Aorta (tissue), 5 donors: ENCODE measurements at regions not wholly inside any gene's neighbourhood (a gene's known extent, or its start where the extent isn't known, plus 50 kb on each side); places are given as distances from the start of the nearest gene placed in this dataset.
"Not testable (repeated sequence)": the region's sequence is repeated elsewhere in the genome, so short reads cannot be mapped to it uniquely, and the experiment has no call there.

ENCODE experiments used
- ATAC-seq: fragments of 200-7000 bp; cut with Tn5 transposase; one replicate; pipeline ENCODE4 v1.9.1; 2022; ENCODE audit warnings: moderate library complexity; ENCODE audit not compliant: low FRiP score
- DNase-seq, 2 donors: peaks; one replicate each; pipeline ENCODE4 v3.0.0-alpha.2; 2020
- H3K27ac ChIP-seq, 2 donors: one replicate each; pipeline ENCODE4 v1.5.1; 2013; ENCODE audit warnings: low read length in 2 of 2, mild to moderate bottlenecking in 2 of 2, moderate library complexity in 2 of 2, control low read depth in 1 of 2, inconsistent platforms in 1 of 2, low read depth in 1 of 2
- H3K27me3 ChIP-seq, 2 donors: one replicate each; pipeline ENCODE4 v1.6.1; 2013; ENCODE audit warnings: control low read depth in 1 of 2, low read length in 1 of 2, mild to moderate bottlenecking in 1 of 2, moderate library complexity in 1 of 2; ENCODE audit not compliant: insufficient read depth in 2 of 2, control insufficient read depth in 1 of 2
- H3K36me3 ChIP-seq, 2 donors: one replicate each; pipeline ENCODE4 v1.6.1; 2013; ENCODE audit warnings: control low read depth in 1 of 2, low read length in 1 of 2, mild to moderate bottlenecking in 1 of 2; ENCODE audit not compliant: insufficient read depth in 2 of 2, control insufficient read depth in 1 of 2
- H3K4me1 ChIP-seq, 2 donors: one replicate each; pipeline ENCODE4 v1.6.1; 2013; ENCODE audit warnings: low read length in 2 of 2, control low read depth in 1 of 2, mild to moderate bottlenecking in 1 of 2, moderate library complexity in 1 of 2; ENCODE audit not compliant: insufficient read depth in 2 of 2, control insufficient read depth in 1 of 2
- H3K4me3 ChIP-seq, 2 donors: one replicate each; pipeline ENCODE4 v1.5.1; 2013; ENCODE audit warnings: low read length in 2 of 2, control low read depth in 1 of 2, mild to moderate bottlenecking in 1 of 2
- H3K9me3 ChIP-seq: one replicate; pipeline ENCODE4 v1.6.1; 2013; ENCODE audit warnings: mild to moderate bottlenecking, low read length; ENCODE audit not compliant: control insufficient read depth
- WGBS, 2 donors: extraction: QIAGEN DNeasy Blood & Tissue Kit; methylation state at CpG; one replicate each; pipeline ENCODE4 v1.1.7; 2013; 5-methylcytosine and 5-hydroxymethylcytosine counted together
- intact Hi-C, 2 donors: fragments of 100-400 bp; cut with DNase I; formaldehyde crosslinking; loops; one replicate each; pipeline versions ENCODE4 v1.14.2 to v1.15.0; 2022
- donor health status: healthy with polysubstance abuse.
- donor health status: Bipolar disorder and iron deficiency.
- donor health status: DM: no; HTN: no; CAD: no.
- donor health status: DM: no; HTN: no; CAD: no.
- donor health status: DM: yes; HTN: yes; CAD: no.

DNA sequence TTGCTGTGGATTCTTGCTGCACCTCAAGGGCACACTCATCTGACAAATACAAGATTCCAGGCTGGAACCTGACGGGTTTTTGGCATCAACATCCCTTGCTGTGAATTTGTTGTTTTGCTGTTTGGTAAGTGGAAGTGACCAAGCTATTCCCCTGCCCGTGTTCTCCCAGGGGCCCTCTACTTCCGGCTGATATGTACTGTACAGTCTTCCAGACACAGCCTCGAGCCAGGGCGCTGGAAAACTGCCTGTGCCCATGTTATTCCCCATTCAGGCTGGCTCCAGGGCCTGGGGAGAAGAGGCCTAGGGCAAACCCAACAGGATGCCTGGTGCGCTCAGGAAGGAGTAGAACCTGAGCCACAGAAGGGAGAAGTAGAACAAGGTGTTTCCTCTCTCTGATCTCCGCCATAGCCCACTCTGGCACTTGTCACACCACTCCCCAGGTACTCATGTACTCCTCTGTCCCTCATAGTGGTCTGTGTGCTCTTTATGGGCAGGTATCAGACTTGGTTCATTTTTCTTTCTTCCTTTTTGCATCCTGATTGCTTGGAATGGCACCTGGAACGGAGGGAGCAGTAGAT is 67.8 kb upstream of the LTA4H start:
- Histone ChIP-seq H3K9me3 (no peaks in the 10 kb centered on the region), H3K4me3 (no peak overlapping the region), H3K4me1 (peaks cover 0 to 4% of the 10 kb centered on the region in 2 donors), H3K36me3 (no peaks in the 10 kb centered on the region), H3K27me3 (no peaks in the 10 kb centered on the region), H3K27ac (no peak overlapping the region)
- intact Hi-C loops = no loop called here
- ATAC-seq (no peak), DNase-seq (peak; percentile 63 to 79)
- 29 to 31% methylated on average over 8 of the region's 8 CpGs for WGBS, 2 donors

- H3K36me3 ChIP-seq = no peaks in the 10 kb centered on the region
- no peak overlapping the region for H3K27ac ChIP-seq
- intact Hi-C loops = no loop called here
- H3K9me3 ChIP-seq = no peaks in the 10 kb centered on the region
- peaks cover 0 to 4% of the 10 kb centered on the region in 2 donors for H3K4me1 ChIP-seq
- DNase-seq (no peak), ATAC-seq (no peak)
- no peaks in the 10 kb centered on the region for H3K27me3 ChIP-seq
- no peak overlapping the region for H3K4me3 ChIP-seq
- WGBS, 2 donors = 91 to 95% methylated on average over 7 of the region's 7 CpGs
Measured at GRCh38 chr12:96104566-96104965, 69.2 kb upstream of the LTA4H start.

DNA sequence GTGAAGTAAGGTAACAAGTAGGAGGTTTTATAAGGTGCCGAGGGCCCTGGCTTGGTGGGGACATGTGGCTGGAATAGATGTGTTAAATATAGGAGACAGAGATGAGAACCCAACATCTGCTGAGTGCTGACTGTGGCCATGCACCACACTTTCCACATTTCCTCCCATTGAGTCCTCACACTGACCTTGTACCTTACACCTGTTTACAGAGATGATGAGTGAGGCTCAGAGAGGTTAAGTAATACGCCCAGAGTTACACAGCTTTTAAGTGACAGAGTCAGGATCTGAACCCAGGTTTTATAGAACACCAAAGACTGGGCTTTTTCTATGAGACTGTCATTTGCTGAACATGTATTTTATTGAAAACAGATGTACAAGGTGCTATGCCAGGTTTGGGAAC is 70.8 kb upstream of the LTA4H start:
- peaks cover 0 to 4% of the 10 kb centered on the region in 2 donors for H3K4me1 ChIP-seq
- intact Hi-C loops = no loop called here
- no peaks in the 10 kb centered on the region for H3K27me3 ChIP-seq
- no peak overlapping the region for H3K4me3 ChIP-seq
- H3K36me3 ChIP-seq = no peaks in the 10 kb centered on the region
- H3K9me3 ChIP-seq = no peaks in the 10 kb centered on the region
- ATAC-seq (no peak), DNase-seq (no peak)
- 92 to 95% methylated on average over 2 of the region's 2 CpGs for WGBS, 2 donors
- H3K27ac ChIP-seq = no peak overlapping the region

DNA sequence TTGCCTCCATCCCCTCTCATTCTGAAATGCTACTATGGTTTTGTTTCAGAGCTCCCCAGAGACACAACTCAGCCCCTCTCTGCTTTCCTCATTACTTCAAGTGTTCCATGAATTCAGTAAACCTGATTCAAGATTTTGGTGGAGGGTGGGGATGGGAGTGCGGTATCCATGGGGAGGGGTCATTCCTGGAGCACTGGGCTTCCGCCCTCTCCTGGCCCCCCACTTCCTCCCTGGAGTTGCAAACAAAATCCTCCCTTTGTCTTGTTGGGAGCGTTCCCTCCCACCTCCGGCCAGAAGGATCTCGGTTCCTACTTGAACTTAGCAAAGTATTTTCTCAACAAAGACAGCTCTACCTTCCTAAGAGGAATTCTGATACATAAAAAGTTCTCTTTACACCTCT is 71.8 kb upstream of the LTA4H start:
- Histone ChIP-seq H3K4me1 (peaks cover 0 to 4% of the 10 kb centered on the region in 2 donors), H3K36me3 (no peaks in the 10 kb centered on the region), H3K9me3 (no peaks in the 10 kb centered on the region), H3K4me3 (no peak overlapping the region), H3K27ac (no peak overlapping the region), H3K27me3 (no peaks in the 10 kb centered on the region)
- 93 to 96% methylated on average over 5 of the region's 5 CpGs for WGBS, 2 donors
- DNase-seq = no peak
- intact Hi-C loops = no loop called here
- no peak for ATAC-seq

DNA sequence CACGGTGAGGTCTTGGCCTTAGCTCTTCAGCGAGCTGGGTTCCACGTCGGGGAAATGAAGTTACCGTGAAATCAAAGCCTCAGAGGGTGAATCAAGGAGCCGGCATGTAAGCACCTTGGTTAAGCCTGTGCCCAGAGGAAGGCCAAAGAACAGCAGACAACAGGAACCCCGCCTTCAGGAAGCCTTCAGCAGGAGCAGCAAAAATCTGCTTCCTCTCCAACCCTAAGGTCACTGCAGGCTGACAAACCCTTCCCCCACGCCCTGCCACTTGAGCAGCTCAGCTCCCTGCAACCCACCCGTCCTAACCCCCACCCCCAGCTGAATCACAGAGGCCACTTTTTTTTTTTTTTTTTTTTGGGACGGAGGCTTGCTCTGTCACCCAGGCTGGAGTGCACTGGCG is 72.9 kb upstream of the LTA4H start:
- Histone ChIP-seq H3K4me1 (peaks cover 0 to under 1% of the 10 kb centered on the region in 2 donors), H3K27ac (no peak overlapping the region), H3K27me3 (no peaks in the 10 kb centered on the region), H3K4me3 (no peak overlapping the region), H3K36me3 (no peaks in the 10 kb centered on the region), H3K9me3 (no peaks in the 10 kb centered on the region)
- peak in 1 of 2 donors; percentile 71 for DNase-seq
- no peak for ATAC-seq
- 65 to 72% methylated on average over 11 of the region's 11 CpGs for WGBS, 2 donors
- intact Hi-C loops = no loop called here

DNA sequence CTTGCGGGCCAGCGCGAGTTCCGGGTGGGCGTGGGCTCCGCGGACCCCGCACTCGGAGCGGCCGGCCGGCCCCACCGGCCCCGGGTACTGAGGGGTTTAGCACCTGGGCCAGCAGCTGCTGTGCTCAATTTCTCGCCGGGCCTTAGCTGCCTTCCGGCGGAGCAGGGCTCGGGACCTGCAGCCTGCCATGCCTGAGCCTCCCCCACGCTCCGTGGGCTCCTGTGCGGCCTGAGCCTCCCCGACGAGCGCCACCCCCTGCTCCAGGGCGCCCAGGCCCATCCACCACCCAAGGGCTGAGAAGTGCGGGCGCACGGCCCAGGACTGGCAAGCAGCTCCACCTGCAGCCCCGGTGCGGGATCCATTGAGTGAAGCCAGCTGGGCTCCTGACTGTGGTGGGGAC is 73.6 kb upstream of the LTA4H start:
- H3K4me3 ChIP-seq, intact Hi-C loops: not testable (repeated sequence)

GRCh38 chr12:96112733-96113132 is 77.3 kb upstream of the LTA4H start:
- no peaks in the 10 kb centered on the region for H3K27me3 ChIP-seq
- no peaks in the 10 kb centered on the region for H3K36me3 ChIP-seq
- intact Hi-C loops = no loop called here
- no peaks in the 10 kb centered on the region for H3K4me1 ChIP-seq
- 38 to 45% methylated on average over 5 of the region's 5 CpGs for WGBS, 2 donors
- DNase-seq (no peak), ATAC-seq (no peak)
- no peak overlapping the region for H3K4me3 ChIP-seq
- no peak overlapping the region for H3K27ac ChIP-seq
- H3K9me3 ChIP-seq = no peaks in the 10 kb centered on the region

More for the DNA sequence above, 73.6 kb upstream of the LTA4H start:
- not testable (repeated sequence) for H3K9me3 ChIP-seq, H3K27me3 ChIP-seq, H3K4me1 ChIP-seq, ATAC-seq, H3K27ac ChIP-seq, H3K36me3 ChIP-seq, DNase-seq
- WGBS, 2 donors = 96 to 97% methylated on average over 30 to 31 of the region's 31 CpGs

GRCh38 chr12:96117460-96117859 is 76.7 kb upstream of the ELK3 start:
- WGBS, 2 donors = 44 to 52% methylated on average over 3 of the region's 3 CpGs
- ATAC-seq = no peak
- Histone ChIP-seq H3K27ac (no peak overlapping the region), H3K4me3 (no peak overlapping the region), H3K36me3 (no peaks in the 10 kb centered on the region), H3K27me3 (no peaks in the 10 kb centered on the region), H3K4me1 (no peaks in the 10 kb centered on the region), H3K9me3 (no peaks in the 10 kb centered on the region)
- intact Hi-C loops = no loop called here
- DNase-seq = no peak

- H3K27ac ChIP-seq = no peak overlapping the region
- peak; percentile 12 for ATAC-seq
- intact Hi-C loops = no loop called here
Measured at GRCh38 chr12:96120359-96121100, 73.6 kb upstream of the ELK3 start.

More at GRCh38 chr12:96120359-96121100, 73.6 kb upstream of the ELK3 start:
- no peaks in the 10 kb centered on the region for H3K4me1 ChIP-seq
- whole genome bisulfite sequencing, 2 donors = 71 to 81% methylated on average over 4 of the region's 4 CpGs
- no peaks in the 10 kb centered on the region for H3K27me3 ChIP-seq
- DNase-seq = peak in 1 of 2 donors; percentile 78
- H3K4me3 ChIP-seq = no peak overlapping the region
- H3K36me3 ChIP-seq = no peaks in the 10 kb centered on the region
- no peaks in the 10 kb centered on the region for H3K9me3 ChIP-seq
